Caco-2 (cell line): ENCODE measurements at regions not wholly inside any gene's neighbourhood (a gene's known extent, or its start where the extent isn't known, plus 50 kb on each side); places are given as distances from the start of the nearest gene placed in this dataset.

Experiments used
- BruUV-seq: library from RNA; stranded (reverse); fragments of 400-500 nt; replicated peaks from 2 replicates; lab custom pipeline; 2021; lab: Mats Ljungman, UMichigan
- CTCF ChIA-PET: fragments of 300-600 bp; sonication (Branson Sonifier 250); formaldehyde crosslinking; loops from one replicate; lab custom pipeline; 2022; ENCODE audit warnings: antibody characterized with exemption; lab: Charles Lee
- POLR2A ChIA-PET: fragments of 300-600 bp; sonication (Branson Sonifier 250); formaldehyde crosslinking; loops from one replicate; lab custom pipeline; 2022; ENCODE audit warnings: antibody characterized with exemption; lab: Charles Lee
- DNase-seq, 2 experiments: peaks; one replicate each; pipeline versions ENCODE4 v3.0.0 to v3.0.0-alpha.2; 2020 to 2022
- H3K27me3 ChIP-seq: replicated peaks from 2 replicates; pipeline ENCODE4 v1.6.0; 2011; ENCODE audit warnings: low read length; ENCODE audit not compliant: control insufficient read depth, insufficient read depth
- H3K36me3 ChIP-seq: 2 replicates; pipeline ENCODE4 v1.5.1; 2011; ENCODE audit warnings: low read length; ENCODE audit not compliant: control insufficient read depth, insufficient read depth
- H3K4me1 ChIP-seq: fragments of 250-450 bp; sonication (Bioruptor Pico); 2 replicates; pipeline ENCODE4 v1.5.1; 2020; ENCODE audit warnings: mild to moderate bottlenecking
- H3K4me3 ChIP-seq: 2 replicates; pipeline ENCODE4 v1.5.1; 2011; ENCODE audit warnings: low read depth, mild to moderate bottlenecking, control low read depth, low read length
- H3K9me3 ChIP-seq: fragments of 250-450 bp; sonication (Bioruptor Pico); 2 replicates; pipeline ENCODE4 v1.5.1; 2020; ENCODE audit warnings: mild to moderate bottlenecking, moderate library complexity
- H3K27ac Mint-ChIP-seq: one replicate; pipeline ENCODE4 v1.8.0; 2022; ENCODE audit warnings: mixed read lengths; ENCODE audit not compliant: unreplicated experiment
- H3K27me3 Mint-ChIP-seq: one replicate; pipeline ENCODE4 v1.8.0; 2022; ENCODE audit warnings: mixed read lengths; ENCODE audit not compliant: insufficient read depth, unreplicated experiment
- H3K36me3 Mint-ChIP-seq: one replicate; pipeline ENCODE4 v1.8.0; 2022; ENCODE audit warnings: mild to moderate bottlenecking, mixed read lengths; ENCODE audit not compliant: insufficient read depth, unreplicated experiment
- H3K4me1 Mint-ChIP-seq: one replicate; pipeline ENCODE4 v1.8.0; 2022; ENCODE audit warnings: low read depth, mixed read lengths; ENCODE audit not compliant: unreplicated experiment
- H3K4me3 Mint-ChIP-seq: one replicate; pipeline ENCODE4 v1.8.0; 2022; ENCODE audit warnings: mild to moderate bottlenecking, moderate library complexity, mixed read lengths; ENCODE audit not compliant: unreplicated experiment
- H3K9me3 Mint-ChIP-seq: one replicate; pipeline ENCODE4 v1.8.0; 2022; ENCODE audit warnings: mixed read lengths; ENCODE audit not compliant: unreplicated experiment
- intact Hi-C: fragments of 100-400 bp; cut with micrococcal nuclease; formaldehyde crosslinking; loops from one replicate; pipeline ENCODE4 v1.10.0; 2022; ENCODE audit not compliant: unreplicated experiment
- TF ChIP-seq, protein P1 (sequence below), 2 experiments: fragments of 200-600 bp in 1 of 2; IDR thresholded peaks; 1 replicate in 1 of 2; 2 replicates in 1 of 2; pipeline versions ENCODE4 v1.5.1 to v1.8.0; 2011 to 2022; ENCODE audit warnings: antibody characterized with exemption in 1 of 2, control low read depth in 1 of 2, inconsistent platforms in 1 of 2, low read depth in 1 of 2, low read length in 1 of 2, mild to moderate bottlenecking in 1 of 2, moderate library complexity in 1 of 2; ENCODE audit not compliant: insufficient read depth in 1 of 2, severe bottlenecking in 1 of 2, unreplicated experiment in 1 of 2

DNA sequence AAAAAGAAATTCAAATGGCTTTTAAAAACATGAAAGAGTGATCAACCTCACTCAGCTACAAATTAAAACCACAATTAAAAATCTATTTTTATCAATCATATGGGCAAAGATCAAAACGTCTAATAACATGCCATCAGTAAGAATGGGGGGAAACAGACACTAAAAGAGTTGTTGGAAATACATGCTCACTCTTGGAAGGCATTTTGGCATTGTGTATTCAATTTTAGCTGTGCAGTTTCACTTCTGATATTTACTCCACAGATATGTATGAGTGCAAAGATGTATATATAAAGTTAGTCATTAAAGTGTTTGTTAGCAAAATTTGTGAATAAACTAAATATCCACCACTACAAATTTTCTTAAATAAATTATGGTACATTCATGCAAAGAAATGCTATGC, 112.3 kb upstream of the TOP1 start:
- Histone ChIP-seq H3K4me1 (no peaks in the 10 kb centered on the region), H3K9me3 (peaks cover 7% of the 10 kb centered on the region; the same call in 1 of the 2 replicates), H3K36me3 (no peaks in the 10 kb centered on the region), H3K27me3 (no peaks in the 10 kb centered on the region; the same call in 1 of the 2 replicates), H3K4me3 (no peak overlapping the region)
- no peak for DNase-seq
- Mint-ChIP-seq H3K27me3 (peaks cover 10% of the 10 kb centered on the region), H3K4me3 (no peak overlapping the region), H3K27ac (no peak overlapping the region), H3K36me3 (no peaks in the 10 kb centered on the region), H3K9me3 (no peaks in the 10 kb centered on the region), H3K4me1 (no peaks in the 10 kb centered on the region)
- ChIA-PET POLR2A (no interaction called here), CTCF (no interaction called here)
- intact Hi-C loops, result no loop called here
- no TSS peak for BruUV-seq
- TF ChIP-seq, protein P1, sequence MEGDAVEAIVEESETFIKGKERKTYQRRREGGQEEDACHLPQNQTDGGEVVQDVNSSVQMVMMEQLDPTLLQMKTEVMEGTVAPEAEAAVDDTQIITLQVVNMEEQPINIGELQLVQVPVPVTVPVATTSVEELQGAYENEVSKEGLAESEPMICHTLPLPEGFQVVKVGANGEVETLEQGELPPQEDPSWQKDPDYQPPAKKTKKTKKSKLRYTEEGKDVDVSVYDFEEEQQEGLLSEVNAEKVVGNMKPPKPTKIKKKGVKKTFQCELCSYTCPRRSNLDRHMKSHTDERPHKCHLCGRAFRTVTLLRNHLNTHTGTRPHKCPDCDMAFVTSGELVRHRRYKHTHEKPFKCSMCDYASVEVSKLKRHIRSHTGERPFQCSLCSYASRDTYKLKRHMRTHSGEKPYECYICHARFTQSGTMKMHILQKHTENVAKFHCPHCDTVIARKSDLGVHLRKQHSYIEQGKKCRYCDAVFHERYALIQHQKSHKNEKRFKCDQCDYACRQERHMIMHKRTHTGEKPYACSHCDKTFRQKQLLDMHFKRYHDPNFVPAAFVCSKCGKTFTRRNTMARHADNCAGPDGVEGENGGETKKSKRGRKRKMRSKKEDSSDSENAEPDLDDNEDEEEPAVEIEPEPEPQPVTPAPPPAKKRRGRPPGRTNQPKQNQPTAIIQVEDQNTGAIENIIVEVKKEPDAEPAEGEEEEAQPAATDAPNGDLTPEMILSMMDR (IDR thresholded peaks at IDR 0.05; ENCODE audit: insufficient read depth in 1 of 2, low read depth in 1 of 2, low read length in 1 of 2, severe bottlenecking in 1 of 2, unreplicated experiment in 1 of 2), result no peak

DNA sequence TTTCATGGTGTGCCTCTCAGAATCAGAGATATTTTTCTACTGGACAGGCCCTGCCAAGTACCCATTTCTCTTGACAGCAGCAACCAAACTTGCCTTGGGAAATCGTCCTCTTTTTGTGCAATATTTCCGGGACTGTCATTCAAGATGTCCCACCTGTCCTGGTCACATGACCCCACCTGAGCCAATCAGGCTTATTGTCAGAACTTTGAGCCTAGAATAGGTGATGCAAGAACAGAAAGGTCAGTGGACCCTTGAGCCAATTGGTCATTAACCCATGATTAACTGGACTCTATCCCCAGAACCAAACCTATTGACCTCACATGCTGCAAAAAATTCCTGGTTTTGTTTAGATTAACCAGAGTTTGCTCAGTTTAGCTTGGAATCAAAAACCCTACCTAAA, 108.3 kb upstream of the TOP1 start:
- H3K9me3 ChIP-seq, result peaks cover 7% of the 10 kb centered on the region; the same call in 1 of the 2 replicates
- 0 out of 2 replicates have a peak overlapping the region, but pooled peaks have one; percentile 1 for H3K4me3 ChIP-seq
- Mint-ChIP-seq H3K27ac (no peak overlapping the region), H3K36me3 (no peaks in the 10 kb centered on the region), H3K4me1 (no peaks in the 10 kb centered on the region), H3K9me3 (no peaks in the 10 kb centered on the region), H3K27me3 (peaks cover 16% of the 10 kb centered on the region), H3K4me3 (peak overlapping the region; percentile 32)
- no peaks in the 10 kb centered on the region; the same call in 1 of the 2 replicates for H3K27me3 ChIP-seq
- DNase-seq, result peak; percentile 79 to 84
- H3K4me1 ChIP-seq, result no peaks in the 10 kb centered on the region
- ChIA-PET CTCF (no interaction called here), POLR2A (no interaction called here)
- TF ChIP-seq, protein P1 (IDR thresholded peaks at IDR 0.05; ENCODE audit: insufficient read depth in 1 of 2, low read depth in 1 of 2, low read length in 1 of 2, severe bottlenecking in 1 of 2, unreplicated experiment in 1 of 2), result no peak
- intact Hi-C loops, result no loop called here
- no peaks in the 10 kb centered on the region for H3K36me3 ChIP-seq
- no TSS peak for BruUV-seq

DNA sequence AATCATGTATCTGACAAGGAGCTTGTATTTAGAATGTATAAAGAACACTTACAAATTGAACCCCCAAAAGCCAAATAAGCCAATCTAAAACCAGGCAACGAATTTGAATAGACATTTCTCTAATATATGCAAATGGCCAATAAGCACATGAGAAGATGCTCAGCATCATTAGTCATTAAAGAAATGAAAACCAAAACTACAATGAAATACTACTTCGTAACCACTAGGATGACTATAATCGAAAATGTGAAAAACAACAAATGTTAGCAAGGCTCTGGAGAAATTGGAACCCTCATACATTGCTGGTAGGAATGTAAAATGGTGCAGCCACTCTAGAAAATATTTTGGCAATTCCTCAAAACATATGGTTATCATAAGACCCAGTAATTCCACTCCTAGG, 105.8 kb upstream of the TOP1 start:
- peaks cover 13% of the 10 kb centered on the region for H3K27me3 Mint-ChIP-seq
- Histone ChIP-seq H3K36me3 (no peaks in the 10 kb centered on the region), H3K4me3 (no peak overlapping the region), H3K27me3 (no peaks in the 10 kb centered on the region), H3K4me1 (no peaks in the 10 kb centered on the region), H3K9me3 (peaks cover 7% of the 10 kb centered on the region; the same call in 1 of the 2 replicates)
- H3K27ac Mint-ChIP-seq, result no peak overlapping the region
- no peaks in the 10 kb centered on the region for H3K4me1 Mint-ChIP-seq
- BruUV-seq, result no TSS peak
- no peaks in the 10 kb centered on the region for H3K36me3 Mint-ChIP-seq
- H3K4me3 Mint-ChIP-seq, result no peak overlapping the region
- TF ChIP-seq, protein P1 (IDR thresholded peaks at IDR 0.05; ENCODE audit: insufficient read depth in 1 of 2, low read depth in 1 of 2, low read length in 1 of 2, severe bottlenecking in 1 of 2, unreplicated experiment in 1 of 2), result no peak
- intact Hi-C loops, result no loop called here
- no peaks in the 10 kb centered on the region for H3K9me3 Mint-ChIP-seq
- ChIA-PET CTCF (interaction anchor here (0.7 kb wide), 1 partner anchor 15 kb away, joined by 7 read pairs; no protein-coding TSS in a partner anchor), POLR2A (no interaction called here)
- no peak for DNase-seq
